HG03460 (cell line): ENCODE measurements at regions not wholly inside any gene's neighbourhood (a gene's known extent, or its start where the extent isn't known, plus 50 kb on each side); places are given as distances from the start of the nearest gene placed in this dataset.

Experiments
- ATAC-seq: cut with Tn5 transposase; IDR thresholded peaks from one replicate; pipeline ENCODE4 v1.9.1; 2021; ENCODE audit not compliant: unreplicated experiment

GRCh38 chr7:85464042-85464651 lies 277.3 kb upstream of the SEMA3D start:
- ATAC-seq, result no peak

- ATAC-seq, result no peak
Observed at GRCh38 chr7:85462671-85463070, 275.8 kb upstream of the SEMA3D start.

- no peak for ATAC-seq
Observed at GRCh38 chr7:85457911-85458310, 271.1 kb upstream of the SEMA3D start.

- no peak for ATAC-seq
Observed at GRCh38 chr7:85456254-85456653, 269.4 kb upstream of the SEMA3D start.

- no peak for ATAC-seq
Observed at GRCh38 chr7:85454904-85455303, 268.0 kb upstream of the SEMA3D start.

GRCh38 chr7:85452674-85453073 lies 265.8 kb upstream of the SEMA3D start:
- no peak for ATAC-seq

- no peak for ATAC-seq
Observed at GRCh38 chr7:85449478-85449877, 262.6 kb upstream of the SEMA3D start.

- no peak for ATAC-seq
Observed at GRCh38 chr7:85447004-85447403, 260.1 kb upstream of the SEMA3D start.

- no peak for ATAC-seq
Observed at GRCh38 chr7:85426487-85426960, 239.7 kb upstream of the SEMA3D start.

- ATAC-seq, result no peak
Observed at GRCh38 chr7:85424298-85424697, 237.4 kb upstream of the SEMA3D start.

GRCh38 chr7:85423209-85423895 lies 236.5 kb upstream of the SEMA3D start:
- ATAC-seq, result no peak

- ATAC-seq, result no peak
Observed at GRCh38 chr7:85415743-85416142, 228.9 kb upstream of the SEMA3D start.

- ATAC-seq, result no peak
Observed at GRCh38 chr7:85413718-85414117, 226.9 kb upstream of the SEMA3D start.

GRCh38 chr7:85412912-85413311 lies 226.1 kb upstream of the SEMA3D start:
- no peak for ATAC-seq

GRCh38 chr7:85407391-85407790 lies 220.5 kb upstream of the SEMA3D start:
- ATAC-seq, result no peak

GRCh38 chr7:85405016-85405902 lies 218.4 kb upstream of the SEMA3D start:
- no peak for ATAC-seq

GRCh38 chr7:85396676-85397075 lies 209.8 kb upstream of the SEMA3D start:
- ATAC-seq, result no peak

- no peak for ATAC-seq
Observed at GRCh38 chr7:85392789-85393188, 205.9 kb upstream of the SEMA3D start.

GRCh38 chr7:85392326-85392725 lies 205.5 kb upstream of the SEMA3D start:
- no peak for ATAC-seq

- ATAC-seq, result no peak
Observed at GRCh38 chr7:85386460-85386859, 199.6 kb upstream of the SEMA3D start.

GRCh38 chr7:85384392-85384791 lies 197.5 kb upstream of the SEMA3D start:
- no peak for ATAC-seq

GRCh38 chr7:85381212-85381611 lies 194.4 kb upstream of the SEMA3D start:
- no peak for ATAC-seq
